HEK293 (cell line): ENCODE measurements at regions not wholly inside any gene's neighbourhood (a gene's known extent, or its start where the extent isn't known, plus 50 kb on each side); places are given as distances from the start of the nearest gene placed in this dataset.

Experiments used
- CTCF ChIA-PET: fragments of 350-600 bp; formaldehyde crosslinking; extraction: SDS; loops from one replicate; lab custom pipeline; 2021; ENCODE audit warnings: antibody characterized with exemption; lab: Yijun Ruan, JAX
- POLR2A ChIA-PET: fragments of 300-600 bp; formaldehyde crosslinking; extraction: SDS; loops from one replicate; lab custom pipeline; 2020; ENCODE audit warnings: antibody characterized with exemption, inconsistent platforms; lab: Yijun Ruan, JAX
- H3K27ac ChIP-seq: fragments of 200-500 bp; sonication (Bioruptor generic); 2 replicates; pipeline ENCODE4 v1.5.1; 2014; ENCODE audit warnings: low read depth, low read length, control low read depth, inconsistent platforms; ENCODE audit errors: extremely low read depth
- H3K36me3 ChIP-seq, 2 experiments: fragments of 200-500 bp in 1 of 2; sonication (Bioruptor generic) in 1 of 2; 1 replicate in 1 of 2; 2 replicates in 1 of 2; pipeline ENCODE4 v1.5.1; 2014 to 2017; ENCODE audit warnings: inconsistent platforms in 2 of 2, low read length in 2 of 2; ENCODE audit not compliant: control insufficient read depth in 2 of 2, insufficient read depth in 1 of 2
- H3K4me1 ChIP-seq: fragments of 200-500 bp; sonication (Bioruptor generic); 2 replicates; pipeline ENCODE4 v1.5.1; 2014; ENCODE audit warnings: mild to moderate bottlenecking, low read length, inconsistent platforms; ENCODE audit not compliant: control insufficient read depth, insufficient read depth
- H3K4me3 ChIP-seq: 2 replicates; pipeline ENCODE4 v1.5.1; 2011; ENCODE audit warnings: low read depth, mild to moderate bottlenecking, control low read depth, low read length, moderate library complexity
- H3K9me3 ChIP-seq: fragments of 200-500 bp; sonication (Bioruptor generic); 2 replicates; pipeline ENCODE4 v1.5.1; 2014; ENCODE audit warnings: low read depth, low read length, inconsistent platforms; ENCODE audit not compliant: control insufficient read depth, insufficient read depth
- ATF2 ChIP-seq: fragments of 450-650 bp; formaldehyde crosslinking; IDR thresholded peaks from 2 replicates; pipeline ENCODE4 v1.5.1; 2016; ENCODE audit warnings: missing biosample characterization, missing genetic modification characterization, low read depth
- BCL6B ChIP-seq: fragments of 450-650 bp; formaldehyde crosslinking; IDR thresholded peaks from 2 replicates; pipeline ENCODE4 v1.5.1; 2017; ENCODE audit warnings: missing biosample characterization, missing genetic modification characterization
- GFI1B ChIP-seq: fragments of 450-650 bp; formaldehyde crosslinking; IDR thresholded peaks from 2 replicates; pipeline ENCODE4 v1.5.1; 2016; ENCODE audit warnings: missing biosample characterization, missing genetic modification characterization
- SCRT2 ChIP-seq: fragments of 450-650 bp; formaldehyde crosslinking; IDR thresholded peaks from 2 replicates; pipeline ENCODE4 v1.5.1; 2016; ENCODE audit warnings: missing biosample characterization, missing genetic modification characterization
- SP2 ChIP-seq: fragments of 450-650 bp; formaldehyde crosslinking; IDR thresholded peaks from 2 replicates; pipeline ENCODE4 v1.5.1; 2016; ENCODE audit warnings: missing biosample characterization, missing genetic modification characterization
- SP3 ChIP-seq: fragments of 450-650 bp; formaldehyde crosslinking; IDR thresholded peaks from 2 replicates; pipeline ENCODE4 v1.5.1; 2016; ENCODE audit warnings: missing biosample characterization, missing genetic modification characterization
- TCF7L2 ChIP-seq: IDR thresholded peaks from 2 replicates; pipeline ENCODE4 v1.6.1; 2011; ENCODE audit warnings: low read depth, mild to moderate bottlenecking, inconsistent platforms, low read length, moderate library complexity, borderline replicate concordance
- ZBTB20 ChIP-seq: fragments of 450-650 bp; formaldehyde crosslinking; IDR thresholded peaks from 2 replicates; pipeline ENCODE4 v1.5.1; 2016; ENCODE audit warnings: missing biosample characterization, missing genetic modification characterization
- ZNF112 ChIP-seq: fragments of 450-650 bp; formaldehyde crosslinking; IDR thresholded peaks from 2 replicates; pipeline ENCODE4 v1.5.0; 2017; ENCODE audit warnings: missing biosample characterization, missing genetic modification characterization
- ZNF155 ChIP-seq: fragments of 450-650 bp; formaldehyde crosslinking; IDR thresholded peaks from 2 replicates; pipeline ENCODE4 v1.5.1; 2016; ENCODE audit warnings: missing biosample characterization, missing genetic modification characterization
- ZNF354C ChIP-seq: fragments of 450-650 bp; formaldehyde crosslinking; IDR thresholded peaks from 2 replicates; pipeline ENCODE4 v1.5.1; 2016; ENCODE audit warnings: missing biosample characterization, missing genetic modification characterization, low read depth, borderline replicate concordance
- ZNF510 ChIP-seq: fragments of 450-650 bp; formaldehyde crosslinking; IDR thresholded peaks from 2 replicates; pipeline ENCODE4 v1.5.1; 2018; ENCODE audit warnings: mild to moderate bottlenecking, missing genetic modification characterization, missing biosample characterization; ENCODE audit not compliant: insufficient replicate concordance
- ZNF529 ChIP-seq: fragments of 450-650 bp; formaldehyde crosslinking; IDR thresholded peaks from 2 replicates; pipeline ENCODE4 v1.5.1; 2017; ENCODE audit warnings: missing genetic modification characterization, missing biosample characterization; ENCODE audit not compliant: insufficient replicate concordance
- ZNF621 ChIP-seq: fragments of 450-650 bp; formaldehyde crosslinking; IDR thresholded peaks from 2 replicates; pipeline ENCODE4 v1.5.1; 2017; ENCODE audit warnings: missing biosample characterization, missing genetic modification characterization
- ZXDB ChIP-seq: fragments of 450-650 bp; formaldehyde crosslinking; IDR thresholded peaks from 2 replicates; pipeline ENCODE4 v1.5.1; 2016; ENCODE audit warnings: missing biosample characterization, missing genetic modification characterization
- TF ChIP-seq, protein P1 (sequence below): fragments of 450-650 bp; formaldehyde crosslinking; IDR thresholded peaks from 2 replicates; pipeline ENCODE4 v1.5.1; 2017; ENCODE audit warnings: missing biosample characterization, missing genetic modification characterization
- TF ChIP-seq, protein P2 (sequence below): fragments of 450-650 bp; formaldehyde crosslinking; IDR thresholded peaks from 2 replicates; pipeline ENCODE4 v1.5.1; 2016; ENCODE audit warnings: missing biosample characterization, missing genetic modification characterization

- TF ChIP-seq ATF2 (tag by site-specific recombination) = no peak
- no peak for TF ChIP-seq SCRT2 (tag by site-specific recombination)
- TF ChIP-seq, all 188 proteins: peak for 0
Observed at GRCh38 chr16:52257534-52257933, 289.4 kb downstream of the TOX3 start (continued).

DNA sequence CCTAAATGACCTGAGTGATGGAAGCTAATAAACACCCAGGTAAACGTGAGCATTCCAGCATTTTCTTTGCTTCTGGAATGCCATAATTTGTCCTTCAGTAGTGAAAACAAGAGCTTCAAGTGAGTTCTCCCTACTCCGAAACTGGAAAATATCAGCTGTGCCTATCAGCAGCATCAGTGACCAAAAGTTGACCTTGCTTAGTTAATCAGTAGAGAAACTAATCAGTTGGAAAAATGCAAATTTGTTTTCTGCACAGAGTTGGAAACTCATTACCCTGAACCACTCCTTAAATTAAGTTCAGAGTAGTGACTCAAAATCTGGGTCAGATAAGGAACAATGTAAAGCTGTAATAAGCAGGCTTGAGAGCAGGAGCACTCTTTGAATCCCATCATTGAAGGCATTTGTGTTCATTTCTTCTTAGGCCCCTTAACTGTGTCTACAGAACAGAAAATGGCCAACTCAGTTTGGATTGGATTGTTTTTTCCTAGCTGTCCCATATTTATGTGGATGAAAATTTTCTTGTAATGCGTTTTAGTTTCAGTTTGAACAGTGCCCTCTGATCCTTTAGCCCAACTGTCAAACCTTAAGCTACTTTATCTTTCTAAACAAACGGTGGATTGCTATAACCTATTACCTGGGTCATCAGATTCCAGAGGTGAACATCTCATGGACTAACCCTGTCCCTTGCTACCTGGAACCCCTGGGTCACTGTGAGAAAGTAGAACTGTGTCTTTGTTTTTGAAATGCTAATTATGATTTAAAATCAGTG, 290.4 kb downstream of the TOX3 start:
- H3K36me3 ChIP-seq = no peaks in the 10 kb centered on the region
- no peak overlapping the region for H3K4me3 ChIP-seq
- POLR2A ChIA-PET = no interaction called here
- H3K9me3 ChIP-seq = no peaks in the 10 kb centered on the region
- H3K27ac ChIP-seq = no peak overlapping the region
- TF ChIP-seq ZNF529 (tag by site-specific recombination) (no peak), ZNF354C (no peak), SP2 (tag by site-specific recombination) (no peak), ZNF621 (no peak), GFI1B (no peak), SP3 (tag by site-specific recombination) (no peak), ZNF155 (tag by site-specific recombination) (no peak), ZNF510 (tag by site-specific recombination) (no peak), ZBTB20 (tag by site-specific recombination) (no peak), BCL6B (tag by site-specific recombination) (no peak), TCF7L2 (no peak), ZNF112 (tag by site-specific recombination) (no peak), ZXDB (tag by site-specific recombination) (no peak)
- TF ChIP-seq, protein P1, sequence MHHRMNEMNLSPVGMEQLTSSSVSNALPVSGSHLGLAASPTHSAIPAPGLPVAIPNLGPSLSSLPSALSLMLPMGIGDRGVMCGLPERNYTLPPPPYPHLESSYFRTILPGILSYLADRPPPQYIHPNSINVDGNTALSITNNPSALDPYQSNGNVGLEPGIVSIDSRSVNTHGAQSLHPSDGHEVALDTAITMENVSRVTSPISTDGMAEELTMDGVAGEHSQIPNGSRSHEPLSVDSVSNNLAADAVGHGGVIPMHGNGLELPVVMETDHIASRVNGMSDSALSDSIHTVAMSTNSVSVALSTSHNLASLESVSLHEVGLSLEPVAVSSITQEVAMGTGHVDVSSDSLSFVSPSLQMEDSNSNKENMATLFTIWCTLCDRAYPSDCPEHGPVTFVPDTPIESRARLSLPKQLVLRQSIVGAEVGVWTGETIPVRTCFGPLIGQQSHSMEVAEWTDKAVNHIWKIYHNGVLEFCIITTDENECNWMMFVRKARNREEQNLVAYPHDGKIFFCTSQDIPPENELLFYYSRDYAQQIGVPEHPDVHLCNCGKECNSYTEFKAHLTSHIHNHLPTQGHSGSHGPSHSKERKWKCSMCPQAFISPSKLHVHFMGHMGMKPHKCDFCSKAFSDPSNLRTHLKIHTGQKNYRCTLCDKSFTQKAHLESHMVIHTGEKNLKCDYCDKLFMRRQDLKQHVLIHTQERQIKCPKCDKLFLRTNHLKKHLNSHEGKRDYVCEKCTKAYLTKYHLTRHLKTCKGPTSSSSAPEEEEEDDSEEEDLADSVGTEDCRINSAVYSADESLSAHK (tag by site-specific recombination) = no peak
- TF ChIP-seq, protein P2, sequence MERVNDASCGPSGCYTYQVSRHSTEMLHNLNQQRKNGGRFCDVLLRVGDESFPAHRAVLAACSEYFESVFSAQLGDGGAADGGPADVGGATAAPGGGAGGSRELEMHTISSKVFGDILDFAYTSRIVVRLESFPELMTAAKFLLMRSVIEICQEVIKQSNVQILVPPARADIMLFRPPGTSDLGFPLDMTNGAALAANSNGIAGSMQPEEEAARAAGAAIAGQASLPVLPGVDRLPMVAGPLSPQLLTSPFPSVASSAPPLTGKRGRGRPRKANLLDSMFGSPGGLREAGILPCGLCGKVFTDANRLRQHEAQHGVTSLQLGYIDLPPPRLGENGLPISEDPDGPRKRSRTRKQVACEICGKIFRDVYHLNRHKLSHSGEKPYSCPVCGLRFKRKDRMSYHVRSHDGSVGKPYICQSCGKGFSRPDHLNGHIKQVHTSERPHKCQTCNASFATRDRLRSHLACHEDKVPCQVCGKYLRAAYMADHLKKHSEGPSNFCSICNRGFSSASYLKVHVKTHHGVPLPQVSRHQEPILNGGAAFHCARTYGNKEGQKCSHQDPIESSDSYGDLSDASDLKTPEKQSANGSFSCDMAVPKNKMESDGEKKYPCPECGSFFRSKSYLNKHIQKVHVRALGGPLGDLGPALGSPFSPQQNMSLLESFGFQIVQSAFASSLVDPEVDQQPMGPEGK = no peak
- CTCF ChIA-PET = interaction anchor here (0.9 kb wide), 1 partner anchor 8 kb away, joined by 4 read pairs; no protein-coding TSS in a partner anchor
- H3K4me1 ChIP-seq = peaks cover 3% of the 10 kb centered on the region
